Keratinocyte (primary cell): ENCODE measurements at regions not wholly inside any gene's neighbourhood (a gene's known extent, or its start where the extent isn't known, plus 50 kb on each side); places are given as distances from the start of the nearest gene placed in this dataset.

Experiments used
- DNase-seq: peaks from one replicate; pipeline ENCODE4 v3.0.0-alpha.2; 2011; ENCODE audit warnings: low read depth, missing footprints, low spot score
- FAIRE-seq: peaks from 2 replicates; lab custom pipeline; 2011; peaks lifted over from hg19 to GRCh38; lab: Jason Lieb, UNC
- H2AFZ ChIP-seq: 2 replicates; pipeline ENCODE4 v1.6.0; 2012; ENCODE audit warnings: low read length, control low read depth, inconsistent platforms; ENCODE audit not compliant: control insufficient read depth
- H3K27ac ChIP-seq: 2 replicates; pipeline ENCODE4 v1.5.1; 2011; ENCODE audit warnings: low read length; ENCODE audit not compliant: control insufficient read depth, insufficient read depth
- H3K27me3 ChIP-seq: 3 replicates; pipeline ENCODE4 v1.6.0; 2011; ENCODE audit warnings: low read length; ENCODE audit not compliant: control insufficient read depth, insufficient read depth; ENCODE audit errors: extremely low read depth
- H3K36me3 ChIP-seq, 2 experiments: 2 replicates in 1 of 2; 3 replicates in 1 of 2; pipeline ENCODE4 v1.5.1; 2011; ENCODE audit warnings: low read length in 2 of 2, mild to moderate bottlenecking in 1 of 2; ENCODE audit not compliant: control insufficient read depth in 2 of 2, insufficient read depth in 2 of 2; ENCODE audit errors: extremely low read depth in 1 of 2
- H3K4me1 ChIP-seq: 3 replicates; pipeline ENCODE4 v1.5.1; 2011; ENCODE audit warnings: low read length; ENCODE audit not compliant: control insufficient read depth, insufficient read depth; ENCODE audit errors: extremely low read depth
- H3K4me2 ChIP-seq: 3 replicates; pipeline ENCODE4 v1.6.0; 2011; ENCODE audit warnings: low read depth, low read length; ENCODE audit not compliant: control insufficient read depth, insufficient read depth; ENCODE audit errors: extremely low read depth
- H3K4me3 ChIP-seq, 3 experiments: fragments of 200-600 bp in 1 of 3; sonication (generic) in 1 of 3; 2 replicates in 2 of 3; 3 replicates in 1 of 3; pipeline ENCODE4 v1.5.1; 2011 to 2016; ENCODE audit warnings: low read length in 3 of 3, mild to moderate bottlenecking in 3 of 3, control low read depth in 2 of 3, inconsistent platforms in 1 of 3, low read depth in 1 of 3, mixed read lengths in 1 of 3, mixed run types in 1 of 3, moderate library complexity in 1 of 3; ENCODE audit not compliant: control insufficient read depth in 2 of 3, insufficient read depth in 2 of 3; ENCODE audit errors: extremely low read depth in 1 of 3
- H3K79me2 ChIP-seq: 2 replicates; pipeline ENCODE4 v1.6.0; 2012; ENCODE audit warnings: low read length; ENCODE audit not compliant: control insufficient read depth, insufficient read depth
- H3K9ac ChIP-seq: 3 replicates; pipeline ENCODE4 v1.6.0; 2011; ENCODE audit warnings: low read length; ENCODE audit not compliant: control insufficient read depth, insufficient read depth; ENCODE audit errors: extremely low read depth
- H3K9me1 ChIP-seq: 3 replicates; pipeline ENCODE4 v1.6.0; 2011; ENCODE audit warnings: low read length; ENCODE audit not compliant: control insufficient read depth, insufficient read depth; ENCODE audit errors: extremely low read depth
- H3K9me3 ChIP-seq: 2 replicates; pipeline ENCODE4 v1.5.1; 2012; ENCODE audit warnings: low read depth, low read length; ENCODE audit not compliant: control insufficient read depth
- H4K20me1 ChIP-seq: 3 replicates; pipeline ENCODE4 v1.6.0; 2011; ENCODE audit warnings: low read length; ENCODE audit not compliant: control insufficient read depth, insufficient read depth; ENCODE audit errors: extremely low read depth
- CTCF ChIP-seq, 3 experiments: IDR thresholded peaks in 1 of 3; conservative IDR thresholded peaks in 1 of 3; optimal IDR thresholded peaks in 1 of 3; 2 replicates in 2 of 3; 3 replicates in 1 of 3; pipeline versions ENCODE3 to v1.5.1; 2011; ENCODE audit warnings: low read length in 3 of 3, mild to moderate bottlenecking in 3 of 3, moderate library complexity in 2 of 3, control low read depth in 1 of 3, inconsistent platforms in 1 of 3; ENCODE audit not compliant: insufficient read depth in 2 of 3; ENCODE audit errors: extremely low read depth in 1 of 3
- EZH2 ChIP-seq: IDR thresholded peaks from one replicate; pipeline ENCODE4 v1.6.1; 2012; ENCODE audit warnings: inconsistent platforms, mild to moderate bottlenecking, low read length, moderate library complexity
- dilution Hi-C: fragments of 300-500 bp; cut with MboI; formaldehyde crosslinking; loops from one replicate; pipeline ENCODE4 v1.7.0; 2020; ENCODE audit warnings: low sequenced_read_pairs; ENCODE audit not compliant: extremely low pct_ligation_motif_present

- Histone ChIP-seq H4K20me1 (no peaks in the 10 kb centered on the region), H2AFZ (no peak overlapping the region), H3K9me1 (no peaks in the 10 kb centered on the region), H3K79me2 (no peaks in the 10 kb centered on the region), H3K4me2 (no peak overlapping the region), H3K27me3 (no peaks in the 10 kb centered on the region), H3K4me1 (no peaks in the 10 kb centered on the region), H3K36me3 (no peaks in the 10 kb centered on the region), H3K9me3 (no peaks in the 10 kb centered on the region), H3K9ac (no peak overlapping the region), H3K4me3 (no peak overlapping the region), H3K27ac (no peak overlapping the region)
- DNase-seq: no peak
- TF ChIP-seq EZH2 (no peak), CTCF (optimal IDR thresholded peaks at IDR 0.05 in 1 of 3, IDR thresholded peaks at IDR 0.05 in 1 of 3, conservative IDR thresholded peaks at IDR 0.05 in 1 of 3; ENCODE audit: extremely low read depth in 1 of 3, insufficient read depth in 2 of 3, low read length in 3 of 3) (no peak)
- FAIRE-seq: no peak
- dilution Hi-C loops: no loop called here
These were observed 265.0 kb downstream of the CDH26 start for GRCh38 chr20:60223174-60223573.

GRCh38 chr20:60224914-60225313 is 266.7 kb downstream of the CDH26 start:
- H3K36me3 ChIP-seq: no peaks in the 10 kb centered on the region
- H3K4me1 ChIP-seq: peaks cover 3% of the 10 kb centered on the region
- H3K4me3 ChIP-seq: no peak overlapping the region
- DNase-seq (no peak), FAIRE-seq (no peak)
- no peak overlapping the region for H3K27ac ChIP-seq
- no peaks in the 10 kb centered on the region for H3K79me2 ChIP-seq
- no peaks in the 10 kb centered on the region for H3K27me3 ChIP-seq
- TF ChIP-seq EZH2 (no peak), CTCF (optimal IDR thresholded peaks at IDR 0.05 in 1 of 3, IDR thresholded peaks at IDR 0.05 in 1 of 3, conservative IDR thresholded peaks at IDR 0.05 in 1 of 3; ENCODE audit: extremely low read depth in 1 of 3, insufficient read depth in 2 of 3, low read length in 3 of 3) (peak; percentile 60 to 71 (median 69))
- H3K9me1 ChIP-seq: no peaks in the 10 kb centered on the region
- H3K9ac ChIP-seq: no peak overlapping the region
- no peaks in the 10 kb centered on the region for H3K9me3 ChIP-seq
- H4K20me1 ChIP-seq: no peaks in the 10 kb centered on the region
- H2AFZ ChIP-seq: no peak overlapping the region
- no peak overlapping the region for H3K4me2 ChIP-seq
- dilution Hi-C loops: no loop called here
